ENCODE measurements at regions not wholly inside any gene's neighbourhood (a gene's known extent, or its start where the extent isn't known, plus 50 kb on each side); places are given as distances from the start of the nearest gene placed in this dataset.
"Not testable (repeated sequence)": the region's sequence is repeated elsewhere in the genome, so short reads cannot be mapped to it uniquely, and the experiment has no call there.

GRCh38 chr2:177008662-177009061, 203.9 kb upstream of the HNRNPA3 start:
- peaks cover 5 to 30% of the 10 kb centered on the region in 2 donors for H3K27me3 Mint-ChIP-seq (ENCODE audit: low read depth in 2 of 2)
- H3K9me3 Mint-ChIP-seq; DNase-seq; H3K4me3 ChIP-seq (ENCODE audit: low read length); H3K36me3 ChIP-seq (ENCODE audit: control insufficient read depth, insufficient read depth, low read length); H3K27ac Mint-ChIP-seq; H3K4me1 ChIP-seq (ENCODE audit: control insufficient read depth, insufficient read depth, low read length); H3K9me3 ChIP-seq (ENCODE audit: control insufficient read depth, insufficient read depth, low read length); intact Hi-C loops (cut with micrococcal nuclease); ATAC-seq; H3K27me3 ChIP-seq (ENCODE audit: control insufficient read depth, insufficient read depth, low read length); H3K4me1 Mint-ChIP-seq; H3K4me3 Mint-ChIP-seq; H3K27ac ChIP-seq (ENCODE audit: low read length); H3K36me3 Mint-ChIP-seq: not testable (repeated sequence)
- 25% methylated on average over 12 of the region's 17 CpGs for WGBS (ENCODE audit: insufficient coverage)

DNA sequence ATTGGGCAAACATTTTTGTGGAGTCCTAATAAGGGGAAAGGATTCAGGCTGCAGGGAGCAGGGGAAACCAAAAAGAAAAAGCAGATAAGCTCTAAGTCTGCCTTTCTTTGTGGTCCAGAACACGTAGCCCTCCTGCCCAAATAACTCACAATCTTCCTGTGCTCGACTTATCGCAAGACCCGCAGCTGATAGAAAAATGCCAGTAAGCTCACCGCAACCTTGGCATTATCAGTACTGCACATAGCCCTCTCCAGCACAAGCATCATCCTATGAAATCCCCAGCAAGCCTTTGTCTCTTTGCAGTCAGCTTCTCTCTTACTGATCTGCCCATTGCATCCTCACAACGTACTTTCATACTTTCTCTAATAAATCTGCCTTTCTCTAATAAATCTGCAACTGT, 202.4 kb upstream of the HNRNPA3 start:
- Mint-ChIP-seq H3K36me3 (no peaks in the 10 kb centered on the region), H3K4me1 (peaks cover 5% of the 10 kb centered on the region in 2 donors), H3K4me3 (no peak overlapping the region), H3K9me3 (no peaks in the 10 kb centered on the region), H3K27me3 (ENCODE audit: low read depth in 2 of 2) (peaks cover 5 to 30% of the 10 kb centered on the region in 2 donors), H3K27ac (no peak overlapping the region)
- intact Hi-C loops (cut with micrococcal nuclease) = loop anchor here (5.0 kb wide), 1 partner anchor 368 kb away; no protein-coding TSS in a partner anchor
- WGBS (ENCODE audit: insufficient coverage) = 91% methylated on average over 6 of the region's 6 CpGs
- TF ChIP-seq, protein P1, sequence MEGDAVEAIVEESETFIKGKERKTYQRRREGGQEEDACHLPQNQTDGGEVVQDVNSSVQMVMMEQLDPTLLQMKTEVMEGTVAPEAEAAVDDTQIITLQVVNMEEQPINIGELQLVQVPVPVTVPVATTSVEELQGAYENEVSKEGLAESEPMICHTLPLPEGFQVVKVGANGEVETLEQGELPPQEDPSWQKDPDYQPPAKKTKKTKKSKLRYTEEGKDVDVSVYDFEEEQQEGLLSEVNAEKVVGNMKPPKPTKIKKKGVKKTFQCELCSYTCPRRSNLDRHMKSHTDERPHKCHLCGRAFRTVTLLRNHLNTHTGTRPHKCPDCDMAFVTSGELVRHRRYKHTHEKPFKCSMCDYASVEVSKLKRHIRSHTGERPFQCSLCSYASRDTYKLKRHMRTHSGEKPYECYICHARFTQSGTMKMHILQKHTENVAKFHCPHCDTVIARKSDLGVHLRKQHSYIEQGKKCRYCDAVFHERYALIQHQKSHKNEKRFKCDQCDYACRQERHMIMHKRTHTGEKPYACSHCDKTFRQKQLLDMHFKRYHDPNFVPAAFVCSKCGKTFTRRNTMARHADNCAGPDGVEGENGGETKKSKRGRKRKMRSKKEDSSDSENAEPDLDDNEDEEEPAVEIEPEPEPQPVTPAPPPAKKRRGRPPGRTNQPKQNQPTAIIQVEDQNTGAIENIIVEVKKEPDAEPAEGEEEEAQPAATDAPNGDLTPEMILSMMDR (IDR thresholded peaks at IDR 0.05) = no peak
- Histone ChIP-seq H3K4me3 (ENCODE audit: low read length) (no peak overlapping the region), H3K4me1 (ENCODE audit: control insufficient read depth, insufficient read depth, low read length) (peaks cover 3% of the 10 kb centered on the region), H3K9me3 (ENCODE audit: control insufficient read depth, insufficient read depth, low read length) (no peaks in the 10 kb centered on the region), H3K27me3 (ENCODE audit: control insufficient read depth, insufficient read depth, low read length) (no peaks in the 10 kb centered on the region), H3K36me3 (ENCODE audit: control insufficient read depth, insufficient read depth, low read length) (no peaks in the 10 kb centered on the region), H3K27ac (ENCODE audit: low read length) (no peak overlapping the region)
- DNase-seq (no peak), ATAC-seq (no peak)

DNA sequence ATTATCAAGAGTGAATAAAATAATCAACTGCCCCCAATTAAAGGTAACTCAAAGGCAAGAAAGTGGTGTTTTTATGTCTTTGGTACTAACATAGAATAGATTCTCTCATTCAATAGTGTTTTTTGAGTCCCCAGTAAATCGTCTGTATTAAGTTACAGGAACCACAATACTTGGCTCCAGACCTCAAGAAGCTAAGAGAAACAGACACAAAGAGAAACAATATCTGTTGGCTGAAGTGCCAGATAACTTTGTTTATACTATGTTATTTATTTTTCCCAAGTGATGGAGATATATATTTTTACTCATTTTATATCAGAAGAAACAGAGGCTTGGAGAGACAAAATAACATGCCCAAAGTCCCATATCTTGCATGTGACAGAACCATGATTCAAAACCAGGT, 201.7 kb upstream of the HNRNPA3 start:
- intact Hi-C loops (cut with micrococcal nuclease) = loop anchor here (5.0 kb wide), 1 partner anchor 369 kb away; no protein-coding TSS in a partner anchor
- Mint-ChIP-seq H3K4me3 (no peak overlapping the region), H3K36me3 (no peaks in the 10 kb centered on the region), H3K27me3 (ENCODE audit: low read depth in 2 of 2) (peaks cover 5 to 30% of the 10 kb centered on the region in 2 donors), H3K4me1 (peaks cover 5% of the 10 kb centered on the region in 2 donors), H3K27ac (no peak overlapping the region), H3K9me3 (no peaks in the 10 kb centered on the region)
- H3K9me3 ChIP-seq (ENCODE audit: control insufficient read depth, insufficient read depth, low read length) = no peaks in the 10 kb centered on the region
- DNase-seq (no peak), ATAC-seq (no peak)
- TF ChIP-seq, protein P1 (IDR thresholded peaks at IDR 0.05) = no peak
- H3K36me3 ChIP-seq (ENCODE audit: control insufficient read depth, insufficient read depth, low read length) = no peaks in the 10 kb centered on the region
- H3K27me3 ChIP-seq (ENCODE audit: control insufficient read depth, insufficient read depth, low read length) = no peaks in the 10 kb centered on the region
- H3K4me1 ChIP-seq (ENCODE audit: control insufficient read depth, insufficient read depth, low read length) = peaks cover 3% of the 10 kb centered on the region
- H3K4me3 ChIP-seq (ENCODE audit: low read length) = no peak overlapping the region
- WGBS (ENCODE audit: insufficient coverage) = no CpG with 5 or more reads among the region's 1 CpG
- no peak overlapping the region for H3K27ac ChIP-seq (ENCODE audit: low read length)

GRCh38 chr2:177014946-177015345, 197.6 kb upstream of the HNRNPA3 start:
- intact Hi-C loops (cut with micrococcal nuclease) = loop anchor here (5.0 kb wide), 1 partner anchor 373 kb away; no protein-coding TSS in a partner anchor
- no peaks in the 10 kb centered on the region for H3K36me3 ChIP-seq (ENCODE audit: control insufficient read depth, insufficient read depth, low read length)
- no peak overlapping the region for H3K27ac ChIP-seq (ENCODE audit: low read length)
- no peaks in the 10 kb centered on the region for H3K4me1 ChIP-seq (ENCODE audit: control insufficient read depth, insufficient read depth, low read length)
- TF ChIP-seq, protein P1 (IDR thresholded peaks at IDR 0.05) = no peak
- Mint-ChIP-seq H3K9me3 (no peaks in the 10 kb centered on the region), H3K27me3 (ENCODE audit: low read depth in 2 of 2) (peaks cover 8 to 23% of the 10 kb centered on the region in 2 donors), H3K27ac (no peak overlapping the region), H3K4me1 (no peaks in the 10 kb centered on the region), H3K4me3 (no peak overlapping the region), H3K36me3 (no peaks in the 10 kb centered on the region)
- DNase-seq (no peak), ATAC-seq (no peak)
- no peak overlapping the region for H3K4me3 ChIP-seq (ENCODE audit: low read length)
- no peaks in the 10 kb centered on the region for H3K9me3 ChIP-seq (ENCODE audit: control insufficient read depth, insufficient read depth, low read length)
- no peaks in the 10 kb centered on the region for H3K27me3 ChIP-seq (ENCODE audit: control insufficient read depth, insufficient read depth, low read length)

All from natural killer cell (primary cell).